ENCODE measurements at regions not wholly inside any gene's neighbourhood (a gene's known extent, or its start where the extent isn't known, plus 50 kb on each side); places are given as distances from the start of the nearest gene placed in this dataset.

GRCh38 chr16:7206469-7206868 is 126.2 kb upstream of the RBFOX1 start:
- TF ChIP-seq CTCF (IDR thresholded peaks at IDR 0.05) (no peak), POLR2A (IDR thresholded peaks at IDR 0.05) (no peak)

Measured in heart left ventricle (tissue), 13 donors.